IPS DF 6.9 (cell line): ENCODE measurements at regions not wholly inside any gene's neighbourhood (a gene's known extent, or its start where the extent isn't known, plus 50 kb on each side); places are given as distances from the start of the nearest gene placed in this dataset.

ENCODE experiments used
- DNase-seq: peaks from one replicate; pipeline ENCODE4 v3.0.0-alpha.2; 2013; ENCODE audit warnings: low read depth, low spot score
- H3K27ac ChIP-seq: one replicate; pipeline ENCODE4 v1.5.1; 2013; ENCODE audit warnings: low read length, control low read depth
- H3K27me3 ChIP-seq: 2 replicates; pipeline ENCODE4 v1.6.1; 2013; ENCODE audit warnings: mild to moderate bottlenecking, low read length; ENCODE audit not compliant: control insufficient read depth, insufficient read depth
- H3K36me3 ChIP-seq: 2 replicates; pipeline ENCODE4 v1.6.1; 2013; ENCODE audit warnings: low read length; ENCODE audit not compliant: control insufficient read depth, insufficient read depth
- H3K4me1 ChIP-seq: 2 replicates; pipeline ENCODE4 v1.6.1; 2013; ENCODE audit warnings: low read length; ENCODE audit not compliant: control insufficient read depth, insufficient read depth
- H3K4me3 ChIP-seq: 2 replicates; pipeline ENCODE4 v1.5.1; 2013; ENCODE audit warnings: mild to moderate bottlenecking, low read length
- H3K9me3 ChIP-seq: 2 replicates; pipeline ENCODE4 v1.6.1; 2013; ENCODE audit warnings: low read length, inconsistent platforms; ENCODE audit not compliant: control insufficient read depth, insufficient read depth
- WGBS: extraction: QIAGEN DNeasy Blood & Tissue Kit; methylation state at CpG from one replicate; pipeline ENCODE4 v1.1.7; 2013; ENCODE audit warnings: mixed read lengths, missing lambda C conversion rate; ENCODE audit not compliant: insufficient read length, insufficient coverage; 5-methylcytosine and 5-hydroxymethylcytosine counted together

- H3K9me3 ChIP-seq: no peaks in the 10 kb centered on the region
- no peak overlapping the region for H3K4me3 ChIP-seq
- H3K4me1 ChIP-seq: no peaks in the 10 kb centered on the region
- no peak overlapping the region for H3K27ac ChIP-seq
- H3K27me3 ChIP-seq: no peaks in the 10 kb centered on the region
- no peaks in the 10 kb centered on the region for H3K36me3 ChIP-seq
- WGBS: no CpG with 5 or more reads among the region's 1 CpG
- no peak for DNase-seq
These were observed 126.6 kb downstream of the DISP1 start for GRCh38 chr1:222941425-222941824.

DNA sequence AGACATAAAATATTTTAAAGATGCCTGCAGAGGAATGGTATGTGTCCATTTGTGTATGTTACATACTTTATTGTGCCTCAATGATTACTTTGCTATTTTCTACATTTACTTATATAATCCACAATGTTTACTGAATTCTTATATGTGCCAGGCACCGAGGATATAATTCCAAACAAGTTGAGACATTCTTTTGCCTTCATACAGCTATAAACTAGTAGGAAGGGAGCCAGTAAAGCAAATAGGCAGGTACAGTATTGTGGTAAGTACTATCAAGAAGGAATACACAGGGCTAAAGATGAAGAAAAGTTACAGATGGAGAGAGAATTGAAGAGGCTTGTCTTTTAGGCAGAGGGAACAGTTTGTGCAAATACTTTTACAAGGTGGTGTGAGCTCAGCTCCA lies 131.6 kb downstream of the DISP1 start:
- H3K27me3 ChIP-seq: no peaks in the 10 kb centered on the region
- no peaks in the 10 kb centered on the region for H3K9me3 ChIP-seq
- H3K27ac ChIP-seq: no peak overlapping the region
- H3K4me3 ChIP-seq: no peak overlapping the region
- DNase-seq: no peak
- H3K4me1 ChIP-seq: no peaks in the 10 kb centered on the region
- H3K36me3 ChIP-seq: no peaks in the 10 kb centered on the region
- WGBS: no CpG with 5 or more reads among the region's 1 CpG

GRCh38 chr1:222948079-222948478 lies 133.2 kb downstream of the DISP1 start:
- no peak overlapping the region for H3K4me3 ChIP-seq
- H3K27ac ChIP-seq: no peak overlapping the region
- WGBS: no CpG with 5 or more reads among the region's 2 CpGs
- no peaks in the 10 kb centered on the region for H3K27me3 ChIP-seq
- H3K9me3 ChIP-seq: no peaks in the 10 kb centered on the region
- H3K36me3 ChIP-seq: no peaks in the 10 kb centered on the region
- no peak for DNase-seq
- H3K4me1 ChIP-seq: no peaks in the 10 kb centered on the region

GRCh38 chr1:222950892-222951291 lies 136.1 kb downstream of the DISP1 start:
- no peaks in the 10 kb centered on the region for H3K9me3 ChIP-seq
- no peaks in the 10 kb centered on the region for H3K36me3 ChIP-seq
- WGBS: no CpG with 5 or more reads among the region's 3 CpGs
- no peak overlapping the region for H3K27ac ChIP-seq
- H3K4me3 ChIP-seq: no peak overlapping the region
- no peaks in the 10 kb centered on the region for H3K27me3 ChIP-seq
- H3K4me1 ChIP-seq: no peaks in the 10 kb centered on the region
- DNase-seq: no peak

GRCh38 chr1:222953585-222953984 lies 138.7 kb downstream of the DISP1 start:
- Histone ChIP-seq H3K27me3 (no peaks in the 10 kb centered on the region), H3K4me1 (no peaks in the 10 kb centered on the region), H3K4me3 (no peak overlapping the region), H3K9me3 (no peaks in the 10 kb centered on the region), H3K27ac (no peak overlapping the region), H3K36me3 (no peaks in the 10 kb centered on the region)
- no peak for DNase-seq
- no CpG with 5 or more reads among the region's 1 CpG for WGBS

DNA sequence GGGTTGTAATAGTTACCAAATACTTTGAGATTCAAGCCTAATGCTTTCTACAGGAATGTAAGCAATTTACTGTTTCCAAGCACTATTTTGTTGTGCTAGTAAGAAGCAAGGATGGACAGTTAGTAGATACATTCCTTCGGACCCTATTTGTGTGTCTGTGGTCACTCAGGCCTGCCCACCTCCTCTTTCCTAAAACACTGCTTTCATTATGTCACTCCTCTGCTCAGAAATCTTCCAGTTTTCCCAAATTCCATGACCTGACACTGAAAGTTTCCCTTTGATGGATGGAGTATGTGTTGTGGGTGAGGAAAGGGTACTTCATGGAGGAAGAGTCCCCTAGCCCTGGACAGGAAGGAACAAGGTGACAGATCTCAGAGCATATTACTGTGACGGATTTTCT lies 141.1 kb downstream of the DISP1 start:
- Histone ChIP-seq H3K4me1 (no peaks in the 10 kb centered on the region), H3K9me3 (no peaks in the 10 kb centered on the region), H3K27me3 (no peaks in the 10 kb centered on the region), H3K27ac (no peak overlapping the region), H3K4me3 (no peak overlapping the region), H3K36me3 (no peaks in the 10 kb centered on the region)
- no CpG with 5 or more reads among the region's 2 CpGs for WGBS
- no peak for DNase-seq

- H3K27ac ChIP-seq: no peak overlapping the region
- no peak overlapping the region for H3K4me3 ChIP-seq
- no peaks in the 10 kb centered on the region for H3K4me1 ChIP-seq
- DNase-seq: no peak
- no peaks in the 10 kb centered on the region for H3K36me3 ChIP-seq
- no peaks in the 10 kb centered on the region for H3K27me3 ChIP-seq
- H3K9me3 ChIP-seq: no peaks in the 10 kb centered on the region
These were observed 141.8 kb downstream of the DISP1 start for GRCh38 chr1:222956601-222957000.

DNA sequence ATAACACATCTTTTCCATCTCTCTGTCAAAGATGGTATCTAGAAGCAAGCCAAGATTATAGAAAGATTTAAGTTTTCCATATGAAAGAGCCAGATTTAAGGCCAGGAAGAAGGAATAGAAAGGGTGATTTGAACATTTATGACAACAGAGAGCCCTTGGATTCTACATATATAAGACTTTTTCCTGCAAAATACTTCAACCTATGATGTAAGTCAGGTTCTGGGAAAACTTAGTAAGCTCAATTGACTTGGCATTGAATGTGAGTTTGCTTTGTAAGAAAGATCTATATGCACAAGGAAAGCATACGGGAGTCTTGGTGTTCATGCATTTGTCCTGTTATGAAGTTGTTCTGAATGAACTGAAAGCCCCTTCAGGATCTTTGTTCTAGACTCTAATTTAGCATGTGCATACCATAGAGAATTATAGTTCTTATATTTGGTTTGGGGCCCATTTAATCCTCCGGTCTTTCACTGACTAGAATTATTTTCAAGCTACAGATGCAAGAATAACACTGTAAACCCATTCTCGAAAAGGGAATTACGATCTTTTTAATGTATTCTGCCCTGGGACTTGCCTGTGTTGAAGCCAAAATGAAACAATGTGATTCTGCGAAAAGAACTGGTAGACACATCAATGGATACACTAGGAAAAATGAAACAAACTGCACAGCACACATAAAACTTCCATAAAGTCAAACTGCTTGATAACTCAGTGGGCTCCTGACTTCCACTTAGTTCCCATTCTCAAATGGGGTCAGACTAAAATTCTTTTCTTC lies 152.8 kb downstream of the DISP1 start:
- no CpG with 5 or more reads among the region's 5 CpGs for WGBS
- no peaks in the 10 kb centered on the region for H3K36me3 ChIP-seq
- no peaks in the 10 kb centered on the region for H3K9me3 ChIP-seq
- no peaks in the 10 kb centered on the region for H3K4me1 ChIP-seq
- no peak overlapping the region for H3K27ac ChIP-seq
- no peaks in the 10 kb centered on the region for H3K27me3 ChIP-seq
- no peak for DNase-seq
- no peak overlapping the region for H3K4me3 ChIP-seq

GRCh38 chr1:222970040-222970439 lies 155.2 kb downstream of the DISP1 start:
- H3K4me3 ChIP-seq: no peak overlapping the region
- H3K9me3 ChIP-seq: no peaks in the 10 kb centered on the region
- H3K36me3 ChIP-seq: no peaks in the 10 kb centered on the region
- H3K4me1 ChIP-seq: no peaks in the 10 kb centered on the region
- no peak for DNase-seq
- H3K27me3 ChIP-seq: no peaks in the 10 kb centered on the region
- H3K27ac ChIP-seq: no peak overlapping the region
- WGBS: no CpG with 5 or more reads among the region's 8 CpGs

- H3K9me3 ChIP-seq: no peaks in the 10 kb centered on the region
- no peaks in the 10 kb centered on the region for H3K36me3 ChIP-seq
- no peaks in the 10 kb centered on the region for H3K4me1 ChIP-seq
- H3K27ac ChIP-seq: no peak overlapping the region
- no peak for DNase-seq
- no CpG with 5 or more reads among the region's 4 CpGs for WGBS
- H3K4me3 ChIP-seq: no peak overlapping the region
- no peaks in the 10 kb centered on the region for H3K27me3 ChIP-seq
These were observed 155.9 kb downstream of the DISP1 start for GRCh38 chr1:222970711-222971110.

- WGBS: no CpG with 5 or more reads among the region's 2 CpGs
- Histone ChIP-seq H3K27me3 (no peaks in the 10 kb centered on the region), H3K36me3 (no peaks in the 10 kb centered on the region), H3K9me3 (no peaks in the 10 kb centered on the region), H3K4me1 (no peaks in the 10 kb centered on the region), H3K27ac (no peak overlapping the region), H3K4me3 (no peak overlapping the region)
- no peak for DNase-seq
These were observed 156.3 kb downstream of the DISP1 start for GRCh38 chr1:222971146-222971545.
